Smooth muscle cell of the brain vasculature (primary cell): ENCODE measurements at regions not wholly inside any gene's neighbourhood (a gene's known extent, or its start where the extent isn't known, plus 50 kb on each side); places are given as distances from the start of the nearest gene placed in this dataset.
"Not testable (repeated sequence)": the region's sequence is repeated elsewhere in the genome, so short reads cannot be mapped to it uniquely, and the experiment has no call there.

ENCODE experiments used
- DNase-seq: peaks from one replicate; pipeline ENCODE4 v3.0.0-alpha.2; 2012; ENCODE audit warnings: low read depth, low spot score

- no peak for DNase-seq
Measured at GRCh38 chr2:123597988-123598387, 427.1 kb upstream of the CNTNAP5 start.

DNA sequence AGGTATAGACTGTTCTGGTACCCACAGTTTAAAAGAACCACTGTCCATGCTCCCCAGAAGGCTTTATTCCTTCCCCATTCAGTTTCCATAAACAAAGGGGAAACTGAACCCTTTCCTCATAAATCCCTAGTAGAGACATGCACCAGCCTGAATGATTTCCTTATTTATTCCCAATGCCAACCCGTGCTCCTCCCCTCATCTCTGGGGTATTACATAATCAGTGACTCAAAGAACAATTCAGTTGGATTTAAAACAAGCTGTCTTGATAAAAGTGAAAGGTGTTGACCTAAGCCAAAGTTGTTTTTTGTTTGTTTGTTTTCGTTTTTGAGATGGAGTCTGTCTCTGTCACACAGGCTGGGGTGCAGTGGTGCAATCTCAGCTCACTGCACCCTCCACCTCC is 418.5 kb upstream of the CNTNAP5 start:
- no peak for DNase-seq

GRCh38 chr2:123609077-123609476 is 416.0 kb upstream of the CNTNAP5 start:
- no peak for DNase-seq

DNA sequence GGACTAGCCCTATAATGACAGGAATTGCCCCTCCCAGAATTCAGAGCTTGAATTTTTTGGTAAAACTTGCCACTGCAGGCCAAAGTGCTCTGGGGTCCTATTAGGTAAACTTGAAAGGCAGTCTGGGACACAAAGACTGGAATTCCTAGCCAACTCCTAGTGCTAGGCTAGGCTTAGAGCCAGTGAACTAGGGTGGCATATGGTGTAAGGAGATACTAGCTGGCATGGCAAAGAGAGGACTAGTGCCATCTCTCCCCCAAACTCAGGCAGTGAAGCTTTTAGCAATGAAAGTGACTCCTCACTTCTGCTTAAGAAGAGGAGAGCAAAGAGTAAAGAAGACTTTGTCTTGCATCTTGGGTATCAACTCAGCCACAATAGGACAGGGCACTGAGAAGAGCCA is 410.5 kb upstream of the CNTNAP5 start:
- no peak for DNase-seq

GRCh38 chr2:123618642-123619041 is 406.4 kb upstream of the CNTNAP5 start:
- not testable (repeated sequence) for DNase-seq

GRCh38 chr2:123624816-123625215 is 400.3 kb upstream of the CNTNAP5 start:
- no peak for DNase-seq

- DNase-seq, result no peak
Measured at GRCh38 chr2:123636232-123636631, 388.9 kb upstream of the CNTNAP5 start.

DNA sequence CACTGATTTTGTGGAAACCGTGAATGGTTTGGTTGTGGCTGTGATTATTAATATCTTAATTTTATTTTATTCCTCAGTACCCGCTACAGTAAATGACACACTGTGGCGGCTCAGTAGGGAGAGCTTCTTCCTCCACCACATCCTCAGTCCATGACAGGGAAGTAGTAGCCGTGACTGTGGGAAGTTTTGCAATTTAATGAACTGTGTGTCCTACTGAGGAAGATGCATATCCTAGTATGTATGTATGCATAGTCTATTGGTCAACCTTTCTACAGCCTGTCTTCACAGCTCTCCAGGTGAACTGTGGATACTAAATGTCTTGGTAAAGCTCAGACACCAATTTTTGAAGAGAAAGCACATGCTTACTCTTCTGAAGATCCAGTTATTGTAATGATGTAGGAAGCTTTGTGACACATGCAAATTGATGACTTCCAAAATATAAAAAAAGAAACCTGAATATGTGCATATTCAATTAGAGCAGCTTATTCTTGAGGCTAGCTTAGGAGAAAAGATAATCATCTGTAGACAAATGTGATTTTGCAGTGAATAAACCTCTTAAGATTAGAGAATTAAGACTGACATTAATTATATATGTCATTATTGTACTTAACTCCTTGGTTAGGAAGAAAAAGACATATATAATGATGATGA is 384.3 kb upstream of the CNTNAP5 start:
- no peak for DNase-seq

- DNase-seq, result no peak
Measured at GRCh38 chr2:123644053-123644452, 381.0 kb upstream of the CNTNAP5 start.

DNA sequence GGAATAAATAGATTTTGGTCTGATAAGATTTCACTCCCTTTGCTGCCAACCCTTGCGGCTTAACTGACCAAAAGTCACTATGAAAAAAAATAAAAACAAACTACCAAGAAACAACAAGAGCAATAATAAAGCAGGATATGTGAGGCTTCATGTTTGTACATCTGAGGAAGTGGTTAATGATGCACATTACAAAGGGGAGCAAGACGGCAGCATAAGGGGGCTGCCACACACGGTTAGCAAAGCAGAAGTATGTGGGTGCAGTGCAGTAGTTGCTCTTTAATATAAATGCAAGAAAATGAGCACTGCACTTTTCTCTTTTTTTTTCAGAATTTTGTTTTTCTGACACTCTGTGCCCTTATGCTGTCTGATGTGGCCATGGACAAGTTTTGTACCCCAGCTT is 377.1 kb upstream of the CNTNAP5 start:
- no peak for DNase-seq

- DNase-seq, result no peak
Measured at GRCh38 chr2:123648956-123649355, 376.1 kb upstream of the CNTNAP5 start.

DNA sequence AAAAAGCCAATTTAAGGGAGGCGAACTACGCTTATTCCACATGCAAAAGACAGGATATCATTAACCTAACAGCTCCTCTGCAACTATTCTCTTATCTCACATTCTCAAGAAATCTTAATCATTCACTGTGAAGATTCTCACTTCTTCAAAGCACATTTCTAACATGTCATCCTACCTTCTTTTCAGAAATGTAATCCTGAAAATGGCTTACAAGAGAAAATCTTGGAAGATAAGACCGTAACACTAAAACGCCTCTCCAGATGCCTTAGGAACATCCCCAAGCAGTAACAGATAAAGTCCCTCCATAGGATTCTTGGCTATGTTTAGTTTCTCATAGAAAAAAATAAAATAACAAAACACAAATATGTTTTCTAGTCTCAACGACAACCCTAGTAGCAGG is 373.9 kb upstream of the CNTNAP5 start:
- DNase-seq, result no peak

DNA sequence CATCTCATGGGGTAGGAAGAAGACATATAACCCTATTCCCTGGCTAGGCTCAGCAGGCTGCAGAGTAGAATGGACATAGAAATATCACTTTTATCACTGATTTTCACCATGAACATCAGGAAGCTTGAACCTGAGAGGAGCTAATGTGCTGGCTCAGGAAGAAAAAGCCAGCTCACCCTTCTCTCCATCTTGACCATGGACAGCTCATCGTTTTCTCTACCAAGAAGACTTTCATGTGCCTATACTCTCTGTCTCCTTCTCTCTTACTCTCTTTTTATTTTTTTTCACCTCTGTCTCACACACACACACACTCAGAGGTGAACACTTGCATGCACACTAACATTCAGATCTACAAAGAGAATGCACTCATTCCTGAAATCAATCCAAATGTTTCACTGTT is 372.8 kb upstream of the CNTNAP5 start:
- DNase-seq, result no peak

DNA sequence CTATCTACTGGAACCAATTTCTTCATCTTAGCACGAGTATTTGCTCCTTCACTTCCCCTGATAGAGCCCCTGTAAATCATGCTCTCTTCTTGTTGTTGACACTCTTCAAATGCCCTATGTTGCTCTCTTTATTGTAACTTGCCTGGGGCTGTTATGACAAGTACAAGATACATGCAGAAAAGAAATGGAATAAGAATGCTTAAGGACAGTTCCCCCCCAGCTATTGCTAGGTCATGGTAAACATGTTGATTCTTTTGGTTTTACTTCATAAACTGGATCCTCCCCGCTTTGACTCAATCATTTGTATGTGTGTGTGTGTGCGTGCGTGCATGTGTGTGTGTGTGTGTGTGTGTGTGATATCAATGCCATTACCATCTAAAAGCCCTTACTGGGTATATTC is 368.5 kb upstream of the CNTNAP5 start:
- no peak for DNase-seq

DNA sequence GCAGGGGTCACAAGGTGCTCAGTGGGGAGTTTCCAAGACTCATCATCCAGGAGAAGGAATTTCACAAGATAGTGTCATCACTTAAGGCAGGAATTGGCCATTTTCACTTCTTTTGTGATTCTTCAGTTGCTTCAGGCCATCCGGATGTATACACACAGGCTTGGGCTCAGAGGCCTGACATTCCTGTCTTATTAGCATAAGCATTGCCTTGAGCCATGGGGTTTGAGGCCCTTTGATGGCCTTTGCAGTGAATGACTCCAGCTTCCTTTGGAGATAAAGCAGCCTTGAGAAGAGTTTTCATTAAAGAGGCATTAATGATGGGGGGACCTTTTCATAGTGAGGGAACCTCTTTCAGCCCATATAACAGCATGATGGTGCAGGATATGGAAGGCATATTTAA is 366.0 kb upstream of the CNTNAP5 start:
- DNase-seq, result no peak

DNA sequence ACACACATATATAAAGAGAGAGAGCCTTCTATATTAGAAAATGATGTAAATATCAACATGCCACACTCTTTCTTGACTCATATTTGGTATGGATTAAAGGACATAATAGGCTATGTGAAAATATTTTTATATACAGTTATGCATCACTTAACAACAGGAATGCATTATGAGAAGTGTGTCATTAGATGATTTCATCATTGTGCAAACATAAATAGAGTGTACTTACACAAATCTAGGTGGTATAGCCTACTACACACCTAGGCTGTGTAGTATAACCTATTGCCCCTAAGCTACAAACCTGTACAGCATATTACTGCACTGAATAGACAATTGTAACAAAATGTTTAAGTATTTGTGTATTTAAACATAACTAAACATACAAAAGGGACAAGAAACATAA is 354.8 kb upstream of the CNTNAP5 start:
- DNase-seq, result no peak

DNA sequence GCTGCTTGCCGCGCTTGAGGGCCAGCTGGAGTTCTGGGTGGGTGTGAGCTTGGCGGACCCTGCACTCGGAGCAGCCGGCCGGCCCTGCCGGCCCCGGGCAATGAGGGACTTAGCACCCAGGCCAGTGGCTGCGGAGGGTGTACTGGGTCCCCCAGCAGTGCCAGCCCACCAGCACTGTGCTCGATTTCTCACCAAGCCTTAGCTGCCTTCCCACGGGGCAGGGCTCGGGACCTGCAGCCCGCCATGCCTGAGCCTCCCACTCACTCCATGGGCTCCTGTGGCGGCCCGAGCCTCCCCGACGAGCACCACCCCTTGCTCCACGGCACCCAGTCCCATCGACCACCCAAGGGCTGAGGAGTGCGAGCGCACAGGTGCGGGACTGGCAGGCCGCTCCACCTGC is 341.3 kb upstream of the CNTNAP5 start:
- not testable (repeated sequence) for DNase-seq

DNA sequence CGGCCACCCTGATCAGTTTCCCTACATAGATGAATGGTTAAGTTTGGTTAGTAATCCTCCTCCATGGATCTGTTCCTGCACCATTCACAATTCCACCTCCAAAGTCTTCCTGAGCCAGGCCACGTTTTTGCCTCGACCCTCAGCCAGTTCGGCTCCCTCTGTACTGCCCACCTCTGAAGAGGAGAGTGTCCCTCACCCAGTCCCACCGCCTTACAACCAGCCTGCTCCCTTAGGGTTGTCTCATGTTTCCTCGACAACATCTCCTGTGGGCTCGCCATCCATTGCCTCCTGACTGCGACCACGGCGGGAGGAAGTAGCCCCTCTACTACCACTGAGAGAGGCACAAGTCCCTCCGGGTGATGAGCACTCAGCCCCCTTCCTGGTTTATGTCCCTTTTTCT is 338.0 kb upstream of the CNTNAP5 start:
- DNase-seq, result no peak

GRCh38 chr2:123688231-123688940 is 336.7 kb upstream of the CNTNAP5 start:
- DNase-seq, result no peak

- no peak for DNase-seq
Measured at GRCh38 chr2:123692121-123692520, 333.0 kb upstream of the CNTNAP5 start.

GRCh38 chr2:123693836-123694235 is 331.3 kb upstream of the CNTNAP5 start:
- no peak for DNase-seq

DNA sequence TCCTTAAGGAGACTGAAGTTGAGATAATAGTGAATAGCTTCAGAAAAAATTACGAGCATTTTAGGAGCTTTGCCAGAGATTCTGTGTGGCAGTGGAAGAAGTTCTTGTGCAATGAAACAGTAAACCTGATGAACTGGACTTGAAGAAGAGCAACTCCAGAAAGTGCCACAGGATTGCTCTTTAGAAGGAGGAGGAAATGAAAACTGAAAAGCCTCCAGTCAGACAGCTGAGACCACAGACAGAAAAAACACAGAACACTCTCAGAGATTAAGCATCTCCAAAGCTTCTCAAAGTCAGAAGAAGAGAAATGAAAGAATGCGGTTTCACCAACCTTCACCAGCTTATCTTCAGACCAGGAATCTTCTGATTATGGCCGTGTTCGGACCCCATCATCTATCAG is 329.7 kb upstream of the CNTNAP5 start:
- no peak for DNase-seq

DNA sequence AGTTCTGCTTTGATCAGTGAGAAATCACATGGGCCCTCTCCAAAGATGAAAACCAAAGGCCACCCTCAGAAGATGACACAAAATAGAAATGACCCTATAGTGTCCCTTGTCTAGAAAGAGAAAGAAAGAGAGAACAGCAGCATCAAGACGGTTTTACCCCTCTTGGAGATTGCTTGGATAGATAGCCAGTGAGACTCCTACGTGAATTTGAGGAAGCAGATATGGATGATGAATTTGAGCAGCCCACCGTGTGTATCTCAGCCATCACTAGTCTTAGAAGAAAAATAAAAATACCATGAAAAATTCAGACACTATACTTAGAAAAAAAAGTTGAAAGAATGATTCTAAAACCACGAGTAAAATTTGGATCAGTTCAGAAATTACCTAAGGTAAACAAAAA is 329.1 kb upstream of the CNTNAP5 start:
- no peak for DNase-seq
